Spleen (tissue), 7 donors: ENCODE measurements at regions not wholly inside any gene's neighbourhood (a gene's known extent, or its start where the extent isn't known, plus 50 kb on each side); places are given as distances from the start of the nearest gene placed in this dataset.

Experiments used
- CTCF ChIP-seq, 11 experiments: fragments of 200-600 bp in 7 of 11; fragments of 450-650 bp in 4 of 11; sonication (generic) in 4 of 11; IDR thresholded peaks in 8 of 11; conservative IDR thresholded peaks in 3 of 11; 1 replicate in 7 of 11; 2 replicates in 4 of 11; pipeline versions ENCODE4 v1.4.0 to v1.8.0; 2016 to 2021; ENCODE audit warnings: antibody characterized with exemption in 11 of 11, inconsistent platforms in 4 of 11, mild to moderate bottlenecking in 1 of 11
- POLR2A ChIP-seq, 3 donors: fragments of 450-650 bp; IDR thresholded peaks; one replicate each; pipeline ENCODE4 v1.5.1; 2017; ENCODE audit warnings: antibody characterized with exemption in 3 of 3, mild to moderate bottlenecking in 1 of 3
- donor health status: DM: no; HTN: no; CAD: no; lungs with moderate emphysema.
- donor health status: DM: no; HTN: no; CAD: no.
- donor health status: DM: no; HTN: no; CAD: no.

GRCh38 chr12:4217091-4217490, 56.5 kb upstream of the CCND2 start:
- no peak for TF ChIP-seq CTCF (IDR thresholded peaks at IDR 0.05 in 8 of 11, conservative IDR thresholded peaks at IDR 0.05 in 3 of 11)
- TF ChIP-seq POLR2A (IDR thresholded peaks at IDR 0.05), result no peak
